Endodermal cell (in vitro differentiated cells): ENCODE measurements at regions not wholly inside any gene's neighbourhood (a gene's known extent, or its start where the extent isn't known, plus 50 kb on each side); places are given as distances from the start of the nearest gene placed in this dataset.
A peak's percentile ranks its signal among the peaks of the same experiment; 100 is the strongest.

Experiments
- DNase-seq: peaks from one replicate; pipeline ENCODE4 v3.0.0-alpha.2; 2017
- H3K27ac ChIP-seq: 2 replicates; pipeline ENCODE4 v1.5.1; 2013; ENCODE audit warnings: mild to moderate bottlenecking, low read depth, low read length, moderate library complexity
- H3K27me3 ChIP-seq: 2 replicates; pipeline ENCODE4 v1.6.1; 2013; ENCODE audit warnings: mild to moderate bottlenecking, low read length, moderate library complexity; ENCODE audit not compliant: insufficient read depth, control insufficient read depth, poor library complexity, severe bottlenecking
- H3K36me3 ChIP-seq: 2 replicates; pipeline ENCODE4 v1.7.0; 2013; ENCODE audit warnings: mild to moderate bottlenecking, low read length, moderate library complexity; ENCODE audit not compliant: control insufficient read depth, insufficient read depth
- H3K4me1 ChIP-seq: one replicate; pipeline ENCODE4 v1.7.0; 2013; ENCODE audit warnings: low read length; ENCODE audit not compliant: control insufficient read depth, insufficient read depth
- H3K4me3 ChIP-seq: 2 replicates; pipeline ENCODE4 v1.5.1; 2013; ENCODE audit warnings: mild to moderate bottlenecking, low read length, moderate library complexity
- H3K9ac ChIP-seq: 2 replicates; pipeline ENCODE4 v1.6.1; 2013; ENCODE audit warnings: mild to moderate bottlenecking, low read length, moderate library complexity; ENCODE audit not compliant: poor library complexity, severe bottlenecking; ENCODE audit errors: extremely low read depth
- H3K9me3 ChIP-seq: 2 replicates; pipeline ENCODE4 v1.6.1; 2013; ENCODE audit warnings: mild to moderate bottlenecking, low read length, moderate library complexity; ENCODE audit not compliant: control insufficient read depth
- H3K27ac Mint-ChIP-seq: 2 replicates; pipeline ENCODE4 v1.8.0; 2020; ENCODE audit warnings: mixed read lengths
- H3K27me3 Mint-ChIP-seq: 2 replicates; pipeline ENCODE4 v1.8.0; 2021; ENCODE audit warnings: mild to moderate bottlenecking, mixed read lengths; ENCODE audit not compliant: insufficient read depth
- H3K36me3 Mint-ChIP-seq: 2 replicates; pipeline ENCODE4 v1.8.0; 2020; ENCODE audit warnings: low read depth, mixed read lengths
- H3K4me1 Mint-ChIP-seq: 2 replicates; pipeline ENCODE4 v1.8.0; 2020; ENCODE audit warnings: mixed read lengths
- H3K4me3 Mint-ChIP-seq: 2 replicates; pipeline ENCODE4 v1.8.0; 2020; ENCODE audit warnings: mild to moderate bottlenecking, moderate library complexity, mixed read lengths
- H3K9me3 Mint-ChIP-seq: 2 replicates; pipeline ENCODE4 v1.8.0; 2020; ENCODE audit warnings: mild to moderate bottlenecking, mixed read lengths
- WGBS, 2 experiments: methylation state at CpG; one replicate each; pipeline versions ENCODE4 v1.1.5 to v1.1.7; 2013; ENCODE audit warnings: missing lambda C conversion rate in 2 of 2, mixed read lengths in 1 of 2; ENCODE audit not compliant: insufficient coverage in 1 of 2, insufficient read length in 1 of 2; 5-methylcytosine and 5-hydroxymethylcytosine counted together
- TF ChIP-seq, protein P1 (sequence below): fragments of 200-600 bp; sonication (generic); conservative IDR thresholded peaks from 2 replicates; pipeline ENCODE4 v1.5.0; 2021; ENCODE audit warnings: antibody characterized with exemption, mild to moderate bottlenecking

DNA sequence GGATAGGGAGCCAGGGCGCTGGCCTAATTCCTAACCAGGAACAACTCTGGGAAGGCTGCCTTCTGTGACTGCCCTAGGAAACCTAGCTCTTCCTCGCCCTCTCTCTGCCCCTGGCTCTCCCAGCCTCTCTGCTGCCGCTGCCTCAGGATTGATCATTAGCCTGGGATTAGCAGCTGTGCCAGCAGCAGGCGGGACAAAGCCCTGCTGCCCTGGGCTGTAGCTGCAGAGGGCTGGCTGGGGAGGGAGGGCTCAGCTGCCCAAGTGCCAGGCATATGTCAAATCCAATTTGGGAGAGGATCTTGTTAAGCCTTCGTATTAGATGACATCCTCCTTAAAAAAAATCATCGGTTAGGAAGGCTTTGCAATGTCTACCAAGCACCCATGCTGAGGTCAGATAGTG lies 144.8 kb upstream of the CCL2 start:
- no peaks in the 10 kb centered on the region for H3K27me3 ChIP-seq
- no peaks in the 10 kb centered on the region for H3K9me3 ChIP-seq
- H3K9ac ChIP-seq: no peak overlapping the region
- Mint-ChIP-seq H3K9me3 (no peaks in the 10 kb centered on the region), H3K27ac (no peak overlapping the region), H3K4me1 (peaks cover 24% of the 10 kb centered on the region), H3K36me3 (no peaks in the 10 kb centered on the region), H3K27me3 (peaks cover 2% of the 10 kb centered on the region), H3K4me3 (no peak overlapping the region)
- no peak overlapping the region for H3K4me3 ChIP-seq
- peak; percentile 86 for DNase-seq
- peak overlapping the region; percentile 25 for H3K27ac ChIP-seq
- 69 to 73% methylated on average over 3 to 6 of the region's 6 CpGs for WGBS, 2 experiments
- no peaks in the 10 kb centered on the region for H3K36me3 ChIP-seq
- TF ChIP-seq, protein P1, sequence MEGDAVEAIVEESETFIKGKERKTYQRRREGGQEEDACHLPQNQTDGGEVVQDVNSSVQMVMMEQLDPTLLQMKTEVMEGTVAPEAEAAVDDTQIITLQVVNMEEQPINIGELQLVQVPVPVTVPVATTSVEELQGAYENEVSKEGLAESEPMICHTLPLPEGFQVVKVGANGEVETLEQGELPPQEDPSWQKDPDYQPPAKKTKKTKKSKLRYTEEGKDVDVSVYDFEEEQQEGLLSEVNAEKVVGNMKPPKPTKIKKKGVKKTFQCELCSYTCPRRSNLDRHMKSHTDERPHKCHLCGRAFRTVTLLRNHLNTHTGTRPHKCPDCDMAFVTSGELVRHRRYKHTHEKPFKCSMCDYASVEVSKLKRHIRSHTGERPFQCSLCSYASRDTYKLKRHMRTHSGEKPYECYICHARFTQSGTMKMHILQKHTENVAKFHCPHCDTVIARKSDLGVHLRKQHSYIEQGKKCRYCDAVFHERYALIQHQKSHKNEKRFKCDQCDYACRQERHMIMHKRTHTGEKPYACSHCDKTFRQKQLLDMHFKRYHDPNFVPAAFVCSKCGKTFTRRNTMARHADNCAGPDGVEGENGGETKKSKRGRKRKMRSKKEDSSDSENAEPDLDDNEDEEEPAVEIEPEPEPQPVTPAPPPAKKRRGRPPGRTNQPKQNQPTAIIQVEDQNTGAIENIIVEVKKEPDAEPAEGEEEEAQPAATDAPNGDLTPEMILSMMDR: no peak
- H3K4me1 ChIP-seq: peaks cover 5% of the 10 kb centered on the region

DNA sequence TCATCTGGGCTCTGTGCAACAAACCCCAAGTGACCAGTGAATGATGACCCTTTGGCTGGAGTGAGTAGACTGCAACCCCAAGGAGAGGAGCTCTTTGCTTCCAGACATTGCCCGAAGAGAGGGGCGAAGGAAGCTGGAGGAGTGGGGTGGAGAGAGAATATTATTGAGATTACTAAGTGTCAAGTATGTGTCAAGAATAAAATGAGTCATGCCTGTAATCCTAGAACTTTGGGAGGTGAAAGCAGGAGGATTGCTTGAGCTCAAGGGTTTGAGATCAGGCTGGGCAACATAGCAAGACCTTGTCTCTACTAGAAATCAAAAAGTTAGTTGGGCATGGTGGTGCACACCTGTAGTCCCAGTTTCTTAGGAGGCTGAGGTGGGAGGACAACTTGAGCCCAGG lies 142.0 kb upstream of the CCL2 start:
- Histone ChIP-seq H3K9me3 (no peaks in the 10 kb centered on the region), H3K4me3 (no peak overlapping the region), H3K4me1 (peaks cover 8% of the 10 kb centered on the region), H3K9ac (no peak overlapping the region), H3K27ac (no peak overlapping the region), H3K27me3 (no peaks in the 10 kb centered on the region), H3K36me3 (no peaks in the 10 kb centered on the region)
- no peak overlapping the region for H3K4me3 Mint-ChIP-seq
- H3K27ac Mint-ChIP-seq: no peak overlapping the region
- no peaks in the 10 kb centered on the region for H3K9me3 Mint-ChIP-seq
- peak; percentile 48 for DNase-seq
- H3K4me1 Mint-ChIP-seq: peaks cover 27% of the 10 kb centered on the region
- 92 to 94% methylated on average over 2 of the region's 2 CpGs for WGBS, 2 experiments
- TF ChIP-seq, protein P1: no peak
- peaks cover 2% of the 10 kb centered on the region for H3K27me3 Mint-ChIP-seq
- no peaks in the 10 kb centered on the region for H3K36me3 Mint-ChIP-seq

- TF ChIP-seq, protein P1: no peak
- no peak overlapping the region for H3K4me3 Mint-ChIP-seq
- Histone ChIP-seq H3K4me3 (no peak overlapping the region), H3K9me3 (no peaks in the 10 kb centered on the region), H3K27ac (no peak overlapping the region), H3K27me3 (no peaks in the 10 kb centered on the region), H3K4me1 (peaks cover 8% of the 10 kb centered on the region), H3K36me3 (no peaks in the 10 kb centered on the region), H3K9ac (no peak overlapping the region)
- no peaks in the 10 kb centered on the region for H3K36me3 Mint-ChIP-seq
- no peak for DNase-seq
- no peaks in the 10 kb centered on the region for H3K9me3 Mint-ChIP-seq
- H3K27ac Mint-ChIP-seq: no peak overlapping the region
- peaks cover 2% of the 10 kb centered on the region for H3K27me3 Mint-ChIP-seq
- H3K4me1 Mint-ChIP-seq: peaks cover 27% of the 10 kb centered on the region
Measured at GRCh38 chr17:34114174-34114573, 140.9 kb upstream of the CCL2 start.
